ENCODE measurements at regions not wholly inside any gene's neighbourhood (a gene's known extent, or its start where the extent isn't known, plus 50 kb on each side); places are given as distances from the start of the nearest gene placed in this dataset.
"Not testable (repeated sequence)": the region's sequence is repeated elsewhere in the genome, so short reads cannot be mapped to it uniquely, and the experiment has no call there.

- TF ChIP-seq CTCF, POLR2A (IDR thresholded peaks at IDR 0.05): not testable (repeated sequence)
These were observed 80.2 kb upstream of the LPCAT1 start for GRCh38 chr5:1603916-1604315.

Data from esophagus squamous epithelium (tissue), 4 donors.